GM13976 (cell line): ENCODE measurements at regions not wholly inside any gene's neighbourhood (a gene's known extent, or its start where the extent isn't known, plus 50 kb on each side); places are given as distances from the start of the nearest gene placed in this dataset.

Source experiments
- DNase-seq: peaks from one replicate; pipeline ENCODE4 v3.0.0; 2012; ENCODE audit warnings: low spot score
- in situ Hi-C: fragments of 300-500 bp; cut with MboI; formaldehyde crosslinking; loops from one replicate; pipeline ENCODE4 v1.12.0; 2022; ENCODE audit warnings: low sequenced_read_pairs, mixed read lengths, inconsistent platforms; ENCODE audit not compliant: unreplicated experiment
- TF ChIP-seq, protein P1 (sequence below): IDR thresholded peaks from 2 replicates; pipeline ENCODE4 v1.5.1; 2012; ENCODE audit warnings: borderline replicate concordance, mild to moderate bottlenecking; ENCODE audit not compliant: insufficient read depth; ENCODE audit errors: extremely low read depth, missing control alignments, control extremely low read depth

GRCh38 chr1:99461499-99461898 is 184.4 kb upstream of the PALMD start:
- no peak for DNase-seq
- TF ChIP-seq, protein P1, sequence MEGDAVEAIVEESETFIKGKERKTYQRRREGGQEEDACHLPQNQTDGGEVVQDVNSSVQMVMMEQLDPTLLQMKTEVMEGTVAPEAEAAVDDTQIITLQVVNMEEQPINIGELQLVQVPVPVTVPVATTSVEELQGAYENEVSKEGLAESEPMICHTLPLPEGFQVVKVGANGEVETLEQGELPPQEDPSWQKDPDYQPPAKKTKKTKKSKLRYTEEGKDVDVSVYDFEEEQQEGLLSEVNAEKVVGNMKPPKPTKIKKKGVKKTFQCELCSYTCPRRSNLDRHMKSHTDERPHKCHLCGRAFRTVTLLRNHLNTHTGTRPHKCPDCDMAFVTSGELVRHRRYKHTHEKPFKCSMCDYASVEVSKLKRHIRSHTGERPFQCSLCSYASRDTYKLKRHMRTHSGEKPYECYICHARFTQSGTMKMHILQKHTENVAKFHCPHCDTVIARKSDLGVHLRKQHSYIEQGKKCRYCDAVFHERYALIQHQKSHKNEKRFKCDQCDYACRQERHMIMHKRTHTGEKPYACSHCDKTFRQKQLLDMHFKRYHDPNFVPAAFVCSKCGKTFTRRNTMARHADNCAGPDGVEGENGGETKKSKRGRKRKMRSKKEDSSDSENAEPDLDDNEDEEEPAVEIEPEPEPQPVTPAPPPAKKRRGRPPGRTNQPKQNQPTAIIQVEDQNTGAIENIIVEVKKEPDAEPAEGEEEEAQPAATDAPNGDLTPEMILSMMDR, result no peak
- in situ Hi-C loops, result no loop called here

DNA sequence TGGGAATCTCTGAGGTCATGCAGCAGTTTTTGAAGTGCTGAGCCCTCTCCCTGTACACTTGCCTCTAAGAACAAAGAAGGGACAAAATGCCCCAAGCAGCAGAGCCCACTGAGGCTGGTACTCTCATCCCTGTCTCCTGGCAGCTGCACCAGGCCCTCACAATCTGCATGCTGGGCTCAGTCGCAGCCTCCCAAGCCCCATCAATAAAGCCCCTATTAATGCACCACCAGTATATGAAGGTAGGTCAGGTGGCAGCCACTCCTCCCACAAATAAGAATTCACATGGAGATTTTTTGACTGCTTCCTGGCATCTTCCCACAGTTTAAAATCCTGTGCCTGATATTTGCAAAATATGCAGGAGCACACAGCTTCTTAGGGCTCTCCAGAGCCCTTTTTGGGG is 181.2 kb upstream of the PALMD start:
- TF ChIP-seq, protein P1, result no peak
- DNase-seq, result no peak
- in situ Hi-C loops, result no loop called here

DNA sequence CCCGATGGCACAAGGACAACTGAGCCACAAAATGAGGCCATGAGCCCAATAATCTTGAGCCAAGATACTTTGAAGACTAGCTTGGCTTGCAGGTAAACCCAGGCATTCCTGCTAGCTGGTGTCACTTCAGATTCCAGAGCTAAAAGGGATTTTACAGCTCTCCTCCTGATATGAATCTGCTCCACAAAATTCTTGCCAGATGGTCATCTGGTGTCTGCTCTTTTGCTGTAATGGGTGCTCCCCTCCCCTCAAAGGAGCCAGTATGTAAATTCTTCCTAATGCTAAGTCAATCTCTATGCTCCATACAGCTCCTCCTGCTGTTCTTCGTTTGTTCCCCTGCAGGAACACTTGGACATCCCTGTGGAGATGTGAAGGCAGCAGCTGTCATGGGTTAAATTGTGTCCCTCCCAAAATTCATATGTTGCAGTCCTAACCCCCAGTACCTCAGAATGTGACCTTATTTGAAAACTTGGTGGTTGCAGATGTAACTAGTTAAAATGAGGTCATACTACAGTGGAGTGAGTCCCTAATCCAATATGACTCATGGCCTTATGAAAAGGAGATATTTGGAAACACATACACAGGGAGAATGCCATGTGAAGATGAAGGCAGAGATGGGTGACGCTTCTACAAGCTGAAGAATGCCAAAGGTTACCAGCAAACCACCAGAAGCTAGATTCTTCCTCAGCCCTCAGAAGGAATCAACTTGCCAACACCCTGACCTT is 180.6 kb upstream of the PALMD start:
- DNase-seq, result no peak
- in situ Hi-C loops, result no loop called here
- TF ChIP-seq, protein P1, result no peak

DNA sequence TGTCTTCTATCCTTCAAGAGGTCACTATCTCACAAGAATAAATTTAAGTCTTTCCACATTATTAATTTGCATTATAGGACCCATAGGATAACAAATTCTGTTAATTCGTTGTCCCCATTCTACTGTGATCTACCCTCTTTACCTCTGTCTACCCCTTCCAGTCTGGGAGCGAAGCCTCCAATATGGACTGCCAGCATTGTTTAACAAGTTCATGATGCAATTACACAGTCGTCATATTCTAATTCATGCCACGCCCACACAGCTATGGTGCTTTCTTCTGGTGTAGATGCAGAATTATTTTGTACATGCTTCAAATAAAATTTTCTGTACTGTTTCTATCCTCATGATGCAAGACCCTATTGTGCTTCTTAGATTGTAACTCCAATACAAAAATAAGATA is 178.3 kb upstream of the PALMD start:
- in situ Hi-C loops, result no loop called here
- TF ChIP-seq, protein P1, result no peak
- no peak for DNase-seq

DNA sequence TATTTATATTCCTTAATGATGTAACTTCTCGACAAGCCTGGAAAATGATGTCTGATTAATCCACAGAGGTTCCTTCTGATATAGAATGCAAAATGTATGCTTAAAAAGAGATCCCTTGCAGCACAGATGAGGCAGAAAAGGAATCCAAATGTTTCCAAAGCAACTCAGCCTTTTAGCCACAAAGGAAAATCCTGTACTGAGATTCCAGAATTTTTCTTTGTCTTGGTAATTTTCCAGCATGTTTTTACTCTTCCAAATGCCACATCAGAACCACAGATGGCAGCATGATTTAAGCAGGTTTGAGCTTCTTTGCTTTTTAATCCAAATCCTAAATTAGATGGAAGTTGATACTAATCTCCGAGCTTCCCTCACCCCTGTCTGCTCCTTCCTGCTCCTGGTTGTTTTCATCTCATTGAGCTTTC is 176.4 kb upstream of the PALMD start:
- TF ChIP-seq, protein P1, result no peak
- in situ Hi-C loops, result no loop called here
- no peak for DNase-seq

DNA sequence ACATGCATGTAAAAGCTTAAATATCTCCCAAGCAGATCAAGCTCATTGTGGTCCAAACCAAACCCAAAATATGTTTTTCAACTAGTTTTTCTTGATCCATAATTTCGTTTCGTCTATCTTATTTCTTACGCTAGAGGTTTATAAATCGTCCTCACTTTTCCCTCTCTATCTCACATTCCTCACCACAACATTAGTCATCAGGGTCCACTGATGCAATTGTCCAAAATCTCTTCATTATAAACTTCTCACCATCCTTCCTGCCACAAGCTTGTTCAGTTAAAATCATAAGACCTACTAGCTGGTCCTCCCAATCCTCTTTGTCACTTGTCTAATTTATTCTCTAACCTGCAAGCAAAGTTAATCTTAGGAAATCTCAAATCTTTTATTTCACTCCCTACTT is 173.0 kb upstream of the PALMD start:
- in situ Hi-C loops, result loop anchor here (10.0 kb wide), 1 partner anchor 288 kb away; no protein-coding TSS in a partner anchor
- no peak for DNase-seq
- TF ChIP-seq, protein P1, result no peak

DNA sequence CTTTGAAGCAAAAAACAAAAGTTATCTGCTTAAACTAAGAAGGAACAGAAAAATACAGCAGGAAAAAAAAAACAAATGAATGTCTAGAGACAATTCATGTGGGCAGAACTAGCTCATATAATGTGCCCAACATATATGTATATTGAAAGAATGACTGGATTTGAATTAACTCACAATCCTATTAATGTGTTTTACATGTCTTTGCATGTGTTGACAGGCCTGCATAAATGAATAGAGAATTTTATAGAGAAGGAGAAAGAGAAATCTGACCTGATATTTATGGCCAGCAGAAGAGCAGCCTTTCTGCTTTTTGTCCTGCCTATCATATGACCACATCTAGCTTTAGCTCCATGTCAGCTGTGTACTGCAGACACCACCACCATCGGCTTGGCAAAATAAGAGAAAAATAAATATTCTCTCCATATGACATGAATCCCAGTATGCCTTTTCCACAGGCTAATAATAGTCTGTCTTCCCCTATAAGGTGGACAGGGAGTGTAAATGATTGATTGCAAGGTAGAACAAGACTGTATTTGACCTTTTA is 171.5 kb upstream of the PALMD start:
- TF ChIP-seq, protein P1, result no peak
- in situ Hi-C loops, result loop anchor here (10.0 kb wide), 1 partner anchor 290 kb away; no protein-coding TSS in a partner anchor
- DNase-seq, result no peak
